SK-N-DZ (cell line): ENCODE measurements at regions not wholly inside any gene's neighbourhood (a gene's known extent, or its start where the extent isn't known, plus 50 kb on each side); places are given as distances from the start of the nearest gene placed in this dataset.
"Not testable (repeated sequence)": the region's sequence is repeated elsewhere in the genome, so short reads cannot be mapped to it uniquely, and the experiment has no call there.

Experiments used
- DNase-seq: peaks from one replicate; pipeline ENCODE4 v3.0.0-alpha.2; 2015; ENCODE audit warnings: low spot score

DNA sequence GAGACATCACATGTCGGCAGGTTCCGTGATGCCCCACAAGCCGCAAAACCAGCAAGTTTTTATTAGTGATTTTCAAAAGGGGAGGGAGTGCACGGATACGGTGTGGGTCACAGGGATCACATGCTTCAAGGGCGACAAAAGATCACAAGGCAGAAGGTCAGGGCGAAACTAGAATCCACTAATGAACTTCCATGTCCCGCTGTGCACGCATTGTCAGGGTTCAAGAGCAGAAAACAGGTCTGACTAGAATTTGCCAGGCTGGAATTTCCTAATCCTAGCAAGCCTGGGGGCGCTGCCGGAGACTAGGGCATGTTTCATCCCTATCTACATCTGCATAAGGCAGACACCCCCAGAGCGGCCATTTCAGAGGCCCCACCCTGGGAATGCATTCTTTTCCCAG is 225.2 kb downstream of the NPHP4 start:
- DNase-seq, result not testable (repeated sequence)

GRCh38 chr1:5765997-5766913 is 226.0 kb downstream of the NPHP4 start:
- no peak for DNase-seq

GRCh38 chr1:5765483-5765882 is 226.7 kb downstream of the NPHP4 start:
- DNase-seq, result no peak

GRCh38 chr1:5764959-5765358 is 227.3 kb downstream of the NPHP4 start:
- no peak for DNase-seq

- no peak for DNase-seq
Observed at GRCh38 chr1:5764464-5764863, 227.8 kb downstream of the NPHP4 start.

- no peak for DNase-seq
Observed at GRCh38 chr1:5763696-5764370, 228.4 kb downstream of the NPHP4 start.

- no peak for DNase-seq
Observed at GRCh38 chr1:5758859-5759578, 233.2 kb downstream of the NPHP4 start.

GRCh38 chr1:5758000-5758858 is 234.0 kb downstream of the NPHP4 start:
- no peak for DNase-seq

DNA sequence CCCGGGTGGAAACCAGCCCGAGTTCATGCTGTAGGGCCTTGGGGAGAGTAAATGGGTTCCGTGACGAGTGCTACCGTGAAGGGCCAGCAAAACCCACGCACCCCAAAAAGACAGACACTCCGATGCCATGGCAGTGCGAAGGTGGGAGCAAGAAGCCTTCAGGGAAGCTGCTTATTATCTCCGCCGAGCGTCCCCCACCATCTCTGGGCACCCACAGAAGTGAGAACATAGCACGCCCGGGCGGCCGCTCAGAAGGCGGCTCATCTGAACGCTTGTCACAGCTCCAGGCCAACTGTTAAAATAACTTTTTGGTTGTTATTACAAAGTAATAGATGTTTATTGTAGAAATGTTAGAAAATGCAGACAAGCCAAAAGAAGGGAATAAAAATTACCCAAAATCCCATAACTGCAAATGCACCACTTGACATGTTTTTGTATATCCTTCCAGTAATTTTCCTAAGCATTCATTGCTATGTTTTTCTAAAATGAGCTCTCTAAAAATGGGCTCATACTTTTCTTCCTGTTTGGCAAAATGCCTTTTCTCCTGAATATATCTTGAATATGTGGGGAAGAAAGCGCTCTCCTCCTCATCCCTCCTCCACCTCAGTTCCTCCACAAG is 234.9 kb downstream of the NPHP4 start:
- no peak for DNase-seq

DNA sequence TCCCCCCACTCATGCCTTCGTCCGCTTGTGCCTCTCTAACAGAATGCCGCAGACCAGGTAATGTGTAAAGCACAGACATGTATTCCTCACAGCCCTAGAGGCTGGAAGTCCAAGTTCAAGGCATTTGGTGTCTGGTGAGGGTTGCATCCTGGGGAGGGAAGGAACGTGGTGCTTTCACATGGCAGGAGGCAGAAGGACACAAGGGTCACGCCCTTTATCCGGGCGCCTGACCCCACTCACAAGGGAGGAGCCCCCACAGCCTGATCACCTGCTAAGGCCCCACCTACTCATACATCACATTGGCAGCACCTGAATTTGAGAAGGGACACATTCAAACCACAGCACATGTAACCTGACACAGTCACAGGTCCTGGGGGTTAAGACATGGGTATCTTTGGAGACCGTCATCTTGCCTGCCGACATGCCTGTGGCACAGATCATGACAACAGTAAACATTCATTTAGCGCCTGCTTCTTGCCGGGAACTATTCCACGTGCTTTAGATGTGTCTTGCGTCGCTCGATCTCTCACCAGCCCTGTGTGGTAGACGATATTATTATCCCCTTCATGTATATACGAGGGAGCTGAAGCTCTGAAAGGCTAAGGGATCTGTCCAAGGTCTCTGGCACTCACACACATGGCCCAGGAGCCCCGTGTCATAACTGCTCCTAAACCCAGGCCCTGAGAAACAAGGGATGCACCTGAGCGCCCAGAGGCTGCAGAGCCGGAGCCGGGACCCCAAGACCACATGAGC is 235.6 kb downstream of the NPHP4 start:
- DNase-seq, result no peak

DNA sequence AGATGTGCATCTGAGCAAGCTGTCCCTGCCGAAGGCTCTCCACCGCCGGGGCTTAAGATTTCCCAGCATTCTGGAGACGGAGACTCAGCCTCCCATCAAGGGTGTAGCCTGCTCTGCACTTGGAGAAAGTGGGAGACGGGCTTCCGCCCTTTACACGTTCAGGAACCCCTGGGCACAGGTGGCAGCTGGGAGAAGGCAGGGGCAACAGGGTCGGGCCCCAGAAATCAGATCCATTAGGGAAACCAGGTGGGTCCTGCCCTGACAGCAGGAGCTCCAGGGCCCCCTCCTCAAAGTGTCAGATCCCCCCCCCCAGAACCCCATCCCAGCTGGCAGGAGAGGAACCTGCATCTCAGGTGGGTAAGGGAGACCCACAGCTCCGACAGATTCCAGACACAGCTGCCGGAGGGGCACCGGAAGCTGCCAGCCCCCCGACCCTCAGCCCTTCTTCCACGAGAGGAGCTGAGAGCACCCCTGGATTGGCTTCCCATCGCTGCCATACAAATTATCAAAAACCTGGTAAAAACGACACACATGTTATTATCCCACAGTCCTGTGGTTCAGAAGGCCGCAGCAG is 236.6 kb downstream of the NPHP4 start:
- no peak for DNase-seq

DNA sequence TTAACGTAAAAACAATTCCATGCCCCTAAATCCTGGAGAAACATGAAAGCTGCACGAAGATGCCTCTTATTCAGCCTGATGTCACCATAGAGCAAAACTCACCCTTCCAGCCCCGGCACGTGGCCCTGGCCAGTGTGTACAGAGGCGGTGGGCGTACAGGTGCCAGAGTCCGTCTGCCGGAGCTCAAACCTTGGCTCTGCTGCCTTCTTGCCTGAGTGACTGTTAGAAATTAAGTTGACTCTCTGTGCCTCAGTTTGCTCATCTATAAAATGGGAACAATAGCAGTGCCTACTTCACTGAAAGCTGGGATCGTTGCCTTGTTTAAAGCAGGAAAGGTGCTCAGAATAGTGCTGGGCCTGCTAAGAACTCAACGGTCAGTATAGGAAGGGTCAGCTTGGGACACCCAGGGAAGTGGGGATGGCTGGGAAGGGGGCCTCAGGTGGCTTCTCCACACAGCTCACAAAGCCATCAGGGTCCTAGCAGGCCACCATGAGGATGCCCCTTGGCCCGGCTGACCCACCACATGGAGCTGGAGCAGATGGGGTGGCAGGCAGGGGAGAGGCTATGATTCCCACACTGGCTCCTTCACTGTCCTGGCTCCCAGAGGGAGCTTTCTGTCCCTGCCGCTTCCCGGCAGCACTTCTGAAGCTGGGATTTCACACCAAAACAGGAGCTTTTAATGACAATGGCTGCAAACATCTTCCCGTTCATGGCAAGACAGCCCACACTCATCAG is 237.2 kb downstream of the NPHP4 start:
- DNase-seq, result no peak

DNA sequence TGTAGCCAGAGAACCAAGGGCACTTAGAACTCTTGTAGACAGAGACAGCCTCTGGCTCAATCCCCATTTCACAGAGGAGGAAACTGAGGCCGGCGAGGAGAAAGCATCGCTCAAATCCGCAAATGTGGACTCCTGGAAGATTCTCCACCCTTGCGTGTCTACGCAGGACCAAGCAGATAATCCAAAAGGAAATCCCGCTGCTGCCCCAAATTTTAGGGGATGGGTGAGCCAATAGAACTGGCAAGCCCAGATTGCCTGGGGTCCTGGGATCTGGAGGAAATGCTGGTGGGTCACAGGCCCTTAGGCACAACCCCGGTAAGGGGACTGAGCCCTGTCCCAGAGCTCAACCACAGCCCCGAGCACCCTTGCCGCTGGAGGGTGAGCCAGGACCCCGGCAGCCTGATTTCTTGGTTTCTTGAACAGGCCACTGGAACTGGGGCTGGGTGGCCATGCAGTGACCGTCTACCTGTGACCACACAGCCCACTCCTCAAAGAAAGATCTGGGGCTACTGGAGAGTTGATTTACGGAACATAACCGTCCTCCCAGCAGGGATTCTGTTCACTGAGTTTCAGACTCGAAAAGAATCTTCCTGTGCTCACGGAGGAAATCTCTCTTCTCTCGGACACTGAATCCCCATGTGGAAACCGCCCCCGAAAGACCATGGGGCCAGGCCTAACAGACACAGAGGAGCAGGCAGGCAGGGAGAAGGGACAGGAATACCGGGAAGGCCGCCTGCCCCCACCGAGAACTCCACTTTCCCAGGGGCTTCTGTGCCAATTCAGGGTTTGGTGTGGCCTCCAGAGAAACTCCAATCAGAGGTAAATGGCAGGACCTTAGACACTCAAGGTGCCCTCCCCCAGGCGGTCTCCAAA is 238.4 kb downstream of the NPHP4 start:
- no peak for DNase-seq

DNA sequence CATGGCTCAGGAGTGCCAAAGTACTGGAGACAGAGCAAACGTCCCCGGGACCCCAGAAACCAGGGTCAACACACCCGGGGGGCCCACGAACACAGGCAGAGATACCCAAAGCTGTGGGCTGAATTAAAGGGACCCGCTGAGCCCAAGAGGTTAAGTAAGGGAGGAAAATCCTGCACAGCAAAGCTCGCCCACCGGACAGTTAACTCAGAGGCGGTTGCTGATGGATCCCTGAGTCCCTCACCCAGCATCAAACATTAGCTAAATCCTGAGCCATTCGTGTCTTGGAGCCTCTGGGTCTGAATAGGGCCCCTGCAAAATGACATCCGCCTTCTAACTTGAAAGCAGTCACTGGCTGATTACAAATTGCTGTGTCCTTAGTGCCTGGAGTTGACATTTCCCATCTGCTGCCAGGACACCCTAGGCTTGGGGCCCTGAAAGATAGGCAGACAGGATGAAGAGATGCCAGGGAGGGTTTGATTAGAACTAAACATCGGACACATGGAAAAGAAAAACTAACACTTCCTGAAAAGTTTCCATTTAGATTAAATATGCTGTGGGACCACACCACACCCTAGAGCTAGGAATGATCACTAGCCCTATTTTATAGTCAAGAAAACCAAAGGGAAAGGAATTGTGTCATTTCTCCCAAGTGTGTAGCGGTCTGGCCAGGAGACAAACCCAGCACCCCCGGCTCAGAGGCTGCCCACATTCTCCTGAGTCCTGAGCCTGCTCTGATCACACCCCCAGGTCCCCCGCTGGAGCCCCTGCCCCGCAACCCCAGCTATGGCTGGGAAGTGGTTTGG is 239.3 kb downstream of the NPHP4 start:
- no peak for DNase-seq

- DNase-seq, result no peak
Observed at GRCh38 chr1:5751833-5752745, 240.1 kb downstream of the NPHP4 start.

- DNase-seq, result no peak
Observed at GRCh38 chr1:5751163-5751540, 241.1 kb downstream of the NPHP4 start.
